Glutamatergic neuron (in vitro differentiated cells): ENCODE measurements at regions not wholly inside any gene's neighbourhood (a gene's known extent, or its start where the extent isn't known, plus 50 kb on each side); places are given as distances from the start of the nearest gene placed in this dataset.

ENCODE experiments used
- DNase-seq: peaks from one replicate; pipeline ENCODE4 v3.0.0; 2022
- H3K27ac Mint-ChIP-seq: one replicate; pipeline ENCODE4 v1.8.0; 2020; ENCODE audit warnings: mild to moderate bottlenecking, mixed read lengths, inconsistent platforms; ENCODE audit not compliant: unreplicated experiment
- H3K27me3 Mint-ChIP-seq: one replicate; pipeline ENCODE4 v1.8.0; 2020; ENCODE audit warnings: mild to moderate bottlenecking, moderate library complexity, mixed read lengths, inconsistent platforms; ENCODE audit not compliant: unreplicated experiment
- H3K36me3 Mint-ChIP-seq: one replicate; pipeline ENCODE4 v1.8.0; 2020; ENCODE audit warnings: mild to moderate bottlenecking, mixed read lengths, inconsistent platforms; ENCODE audit not compliant: unreplicated experiment
- H3K4me1 Mint-ChIP-seq: one replicate; pipeline ENCODE4 v1.8.0; 2020; ENCODE audit warnings: mild to moderate bottlenecking, low read depth, mixed read lengths, inconsistent platforms; ENCODE audit not compliant: unreplicated experiment
- H3K4me3 Mint-ChIP-seq: one replicate; pipeline ENCODE4 v1.8.0; 2020; ENCODE audit warnings: mild to moderate bottlenecking, mixed read lengths, inconsistent platforms; ENCODE audit not compliant: unreplicated experiment
- H3K9me3 Mint-ChIP-seq: one replicate; pipeline ENCODE4 v1.8.0; 2020; ENCODE audit warnings: mild to moderate bottlenecking, moderate library complexity, mixed read lengths, inconsistent platforms; ENCODE audit not compliant: unreplicated experiment
- CTCF ChIP-seq: fragments of 200-600 bp; sonication (generic); IDR thresholded peaks from one replicate; pipeline ENCODE4 v1.5.0; 2021; ENCODE audit not compliant: partially characterized antibody, unreplicated experiment

GRCh38 chr9:38337706-38338264 lies 54.7 kb upstream of the ALDH1B1 start:
- H3K36me3 Mint-ChIP-seq, result peaks cover 16% of the 10 kb centered on the region
- peaks cover 18% of the 10 kb centered on the region for H3K27me3 Mint-ChIP-seq
- no peak for TF ChIP-seq CTCF
- H3K4me1 Mint-ChIP-seq, result peaks cover 44% of the 10 kb centered on the region
- peak overlapping the region; percentile 87 for H3K27ac Mint-ChIP-seq
- H3K9me3 Mint-ChIP-seq, result peaks cover 17% of the 10 kb centered on the region
- no peak overlapping the region for H3K4me3 Mint-ChIP-seq
- DNase-seq, result no peak

GRCh38 chr9:38337181-38337580 lies 55.3 kb upstream of the ALDH1B1 start:
- Mint-ChIP-seq H3K4me3 (peak overlapping the region; percentile 59), H3K9me3 (peaks cover 18% of the 10 kb centered on the region), H3K36me3 (peaks cover 12% of the 10 kb centered on the region), H3K4me1 (peaks cover 44% of the 10 kb centered on the region), H3K27ac (peak overlapping the region; percentile 87), H3K27me3 (peaks cover 18% of the 10 kb centered on the region)
- no peak for DNase-seq
- no peak for TF ChIP-seq CTCF

GRCh38 chr9:38336341-38336740 lies 56.2 kb upstream of the ALDH1B1 start:
- Mint-ChIP-seq H3K36me3 (peaks cover 7% of the 10 kb centered on the region), H3K27ac (peak overlapping the region; percentile 87), H3K9me3 (peaks cover 20% of the 10 kb centered on the region), H3K27me3 (peaks cover 18% of the 10 kb centered on the region), H3K4me3 (peak overlapping the region; percentile 59), H3K4me1 (peaks cover 44% of the 10 kb centered on the region)
- TF ChIP-seq CTCF, result no peak
- peak; percentile 77 for DNase-seq

GRCh38 chr9:38335686-38336085 lies 56.8 kb upstream of the ALDH1B1 start:
- H3K27ac Mint-ChIP-seq, result peak overlapping the region; percentile 87
- H3K4me1 Mint-ChIP-seq, result peaks cover 44% of the 10 kb centered on the region
- H3K27me3 Mint-ChIP-seq, result peaks cover 18% of the 10 kb centered on the region
- H3K9me3 Mint-ChIP-seq, result peaks cover 20% of the 10 kb centered on the region
- H3K36me3 Mint-ChIP-seq, result peaks cover 4% of the 10 kb centered on the region
- TF ChIP-seq CTCF, result no peak
- DNase-seq, result no peak
- H3K4me3 Mint-ChIP-seq, result peak overlapping the region; percentile 63

- no peak overlapping the region for H3K4me3 Mint-ChIP-seq
- no peaks in the 10 kb centered on the region for H3K36me3 Mint-ChIP-seq
- peaks cover 37% of the 10 kb centered on the region for H3K4me1 Mint-ChIP-seq
- no peak overlapping the region for H3K27ac Mint-ChIP-seq
- no peak for DNase-seq
- H3K9me3 Mint-ChIP-seq, result peaks cover 20% of the 10 kb centered on the region
- H3K27me3 Mint-ChIP-seq, result peaks cover 14% of the 10 kb centered on the region
- TF ChIP-seq CTCF, result peak; percentile 44
Measured at GRCh38 chr9:38334234-38334633, 58.3 kb upstream of the ALDH1B1 start.
